HG03432 (cell line): ENCODE measurements at regions not wholly inside any gene's neighbourhood (a gene's known extent, or its start where the extent isn't known, plus 50 kb on each side); places are given as distances from the start of the nearest gene placed in this dataset.

Experiments
- ATAC-seq: cut with Tn5 transposase; IDR thresholded peaks from one replicate; pipeline ENCODE4 v1.9.1; 2021; ENCODE audit warnings: mild to moderate bottlenecking, moderate library complexity; ENCODE audit not compliant: unreplicated experiment

DNA sequence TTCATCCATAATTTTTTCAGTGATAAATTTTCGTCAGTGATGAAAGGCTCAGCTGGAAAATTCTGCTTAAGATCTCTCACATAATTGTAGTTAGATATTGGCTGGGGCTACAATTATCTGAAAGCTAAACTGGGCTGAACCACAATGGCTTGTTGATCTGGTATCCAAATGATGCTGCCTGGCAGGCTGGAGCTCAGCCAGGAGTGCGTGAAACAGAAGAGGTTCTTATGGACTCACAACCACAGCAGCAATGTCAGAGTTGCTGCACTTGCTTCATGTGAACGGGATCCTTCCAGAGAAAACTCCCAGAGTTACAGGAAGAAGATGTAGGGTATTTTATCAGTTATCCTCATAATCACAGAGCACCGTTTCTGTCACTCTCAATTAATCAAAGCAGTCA lies 533.2 kb upstream of the POM121L12 start:
- ATAC-seq: no peak

DNA sequence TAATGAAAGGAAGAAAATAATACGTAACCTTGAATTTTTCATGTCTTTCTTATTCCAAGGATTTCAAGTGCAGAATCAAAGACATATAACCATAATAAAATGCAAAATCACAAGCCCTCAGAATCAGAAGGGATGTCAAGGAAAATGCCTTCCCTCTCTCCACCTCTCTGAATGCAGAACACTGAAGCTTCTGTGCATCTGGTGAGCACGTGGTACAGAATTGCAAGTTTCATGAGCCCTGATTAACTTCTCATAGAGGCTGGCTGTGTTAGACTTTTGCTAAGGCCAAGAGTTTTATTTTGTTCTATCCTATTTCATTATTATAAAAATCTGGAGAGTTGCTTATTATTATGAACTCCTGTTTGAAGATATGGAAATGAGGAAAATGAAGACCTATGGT lies 533.7 kb upstream of the POM121L12 start:
- no peak for ATAC-seq

DNA sequence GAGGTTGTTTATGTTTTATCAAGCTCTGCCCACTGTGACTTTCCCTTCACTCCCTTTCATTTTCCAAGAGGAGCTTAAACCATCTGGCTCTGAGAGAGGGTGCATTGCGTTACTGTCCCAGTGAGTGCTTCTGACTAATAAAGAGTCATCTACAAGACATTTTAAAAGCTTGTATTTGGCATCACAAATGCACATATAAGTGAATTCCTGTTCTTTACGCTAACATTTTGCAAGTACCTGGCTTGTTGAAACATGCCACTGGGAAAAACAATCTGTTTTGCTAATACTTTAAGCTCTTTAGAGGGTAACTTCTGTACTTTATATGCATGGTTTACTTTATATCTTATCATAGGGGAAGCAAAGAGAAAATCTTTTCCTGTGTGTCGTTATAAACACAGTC lies 534.6 kb upstream of the POM121L12 start:
- ATAC-seq: no peak

DNA sequence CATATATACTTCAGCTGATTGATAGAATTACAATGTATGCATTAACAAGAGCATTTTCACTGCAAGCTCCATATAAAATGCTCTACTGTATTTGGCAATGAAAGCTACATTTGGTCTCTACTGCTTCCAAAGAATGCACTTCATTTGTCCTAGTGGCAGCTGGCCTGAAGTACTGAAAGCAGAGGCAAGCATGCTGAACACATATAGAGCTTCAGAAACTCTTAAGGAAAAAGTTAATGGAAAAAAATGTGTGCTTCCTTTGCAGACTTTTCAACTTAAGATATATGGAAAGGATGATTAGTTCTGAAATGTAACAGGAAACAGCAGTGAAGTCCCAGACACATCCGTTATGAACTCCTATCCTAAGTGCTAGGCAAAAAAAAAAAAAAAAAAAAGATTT lies 537.1 kb upstream of the POM121L12 start:
- ATAC-seq: no peak

DNA sequence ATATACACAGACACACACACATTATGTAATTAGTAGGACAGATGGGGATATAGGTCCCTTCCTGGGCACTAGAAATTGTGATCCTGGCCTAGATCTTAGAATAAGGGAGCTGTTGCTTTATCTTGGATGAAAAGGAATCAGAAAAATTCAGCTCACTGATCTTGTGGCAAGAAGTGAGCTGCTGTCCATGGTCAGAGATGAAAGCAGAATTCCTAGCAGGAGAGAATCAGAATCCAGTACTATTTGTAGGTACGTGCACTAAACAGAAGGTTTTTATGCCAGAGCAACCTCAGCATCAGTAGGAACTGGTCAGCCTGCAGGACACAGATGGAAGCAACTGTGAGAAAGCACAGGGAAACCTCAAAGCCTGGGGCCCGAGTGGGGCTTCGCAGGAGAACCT lies 549.2 kb upstream of the POM121L12 start:
- ATAC-seq: no peak

DNA sequence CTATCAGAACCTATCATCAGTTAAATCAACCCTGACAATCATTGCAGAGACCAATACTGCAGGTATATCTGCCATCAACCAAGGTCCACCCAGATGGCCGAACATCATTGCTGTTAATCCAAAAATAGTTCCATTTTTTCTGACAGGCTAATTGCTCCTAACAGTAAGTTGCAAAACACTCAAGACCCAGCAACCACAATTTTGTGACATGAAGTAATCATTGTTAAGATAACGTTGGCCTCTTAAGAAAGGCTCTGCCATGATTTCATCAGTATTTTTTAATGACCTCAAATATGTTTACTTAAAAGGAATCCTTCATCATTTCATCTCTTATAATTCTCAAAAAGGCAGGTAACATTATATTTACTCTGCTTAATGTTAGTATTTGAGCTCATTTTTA lies 553.4 kb upstream of the POM121L12 start:
- no peak for ATAC-seq

DNA sequence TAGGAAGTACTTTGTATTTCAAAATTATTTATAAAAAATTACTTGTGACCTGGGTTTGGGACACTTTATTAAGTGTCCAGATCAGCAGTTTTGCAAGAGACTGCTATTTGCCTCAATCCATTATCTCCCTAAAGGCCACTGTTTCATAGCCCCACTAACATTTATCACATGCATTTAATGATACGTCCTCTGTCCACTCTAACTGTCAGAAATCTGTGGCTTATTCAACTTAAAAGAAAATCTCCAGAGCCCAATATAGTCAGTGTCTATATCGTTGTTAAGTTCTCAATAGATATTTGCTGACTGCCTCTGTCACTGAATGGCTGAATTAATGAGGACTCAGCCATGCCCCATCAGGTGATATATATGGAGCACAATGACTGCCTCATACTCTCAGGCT lies 553.9 kb upstream of the POM121L12 start:
- no peak for ATAC-seq

DNA sequence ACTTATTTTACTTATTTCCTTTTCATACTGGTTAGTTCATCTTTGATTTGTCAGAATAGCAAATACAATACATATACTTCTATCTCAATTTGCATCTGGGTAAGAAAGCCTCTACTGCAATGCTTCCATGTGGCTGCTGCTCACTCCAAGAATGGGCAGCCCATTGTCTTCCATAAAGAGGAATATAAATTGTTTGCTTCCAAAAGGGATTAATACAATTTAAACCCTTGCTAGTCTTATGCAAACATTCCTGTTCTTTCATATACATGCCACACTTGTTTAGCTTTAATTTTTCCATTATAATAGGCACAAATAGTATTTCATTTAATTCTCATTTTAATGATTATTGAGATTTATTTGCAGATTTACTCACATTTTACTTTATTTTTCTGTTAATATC lies 555.4 kb upstream of the POM121L12 start:
- ATAC-seq: no peak

DNA sequence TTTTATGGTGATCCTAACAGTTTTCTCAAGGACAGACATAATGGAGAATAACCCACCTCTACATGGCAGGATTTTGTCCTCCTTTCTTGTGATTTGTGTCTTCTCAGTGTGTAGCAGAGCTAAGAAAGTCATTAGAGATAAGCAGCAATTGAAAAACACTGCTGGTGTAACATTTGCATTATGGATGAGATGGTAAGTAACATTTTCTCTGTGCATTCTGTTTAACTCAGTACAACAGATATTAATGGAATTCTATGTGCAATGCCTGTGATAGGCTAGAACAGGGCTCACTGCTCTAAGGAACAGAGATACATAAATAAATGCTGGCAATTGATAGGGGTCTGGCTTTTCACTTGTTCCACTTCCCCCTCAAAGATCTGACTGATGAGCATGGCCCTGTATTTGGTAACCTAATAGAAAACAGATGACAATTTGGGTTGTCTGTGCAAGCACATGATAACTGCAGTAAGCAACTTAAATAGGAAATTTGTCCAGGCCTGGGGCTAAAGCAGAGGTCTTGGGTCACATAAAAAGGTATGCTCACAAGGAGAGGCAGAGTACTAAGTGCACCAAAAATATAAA lies 560.3 kb upstream of the POM121L12 start:
- ATAC-seq: no peak

DNA sequence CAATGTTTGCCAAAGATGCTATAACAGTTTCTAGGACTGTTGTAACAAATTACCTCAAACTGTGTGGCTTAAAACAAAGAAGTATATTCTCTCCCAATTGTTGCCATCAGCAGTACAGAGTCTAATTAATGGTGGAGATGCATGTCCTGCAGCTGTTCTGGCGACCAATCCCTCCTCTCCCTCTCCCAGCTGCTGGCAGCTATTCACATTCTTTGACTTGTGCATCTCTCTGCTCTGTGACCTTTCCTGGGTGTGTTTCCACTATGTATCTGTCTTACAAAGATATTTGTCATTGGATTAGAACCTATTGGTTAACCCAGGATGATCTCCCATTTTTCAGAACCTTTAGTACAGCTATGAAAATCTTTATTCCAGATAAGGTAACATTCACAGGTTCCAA lies 561.7 kb upstream of the POM121L12 start:
- no peak for ATAC-seq

DNA sequence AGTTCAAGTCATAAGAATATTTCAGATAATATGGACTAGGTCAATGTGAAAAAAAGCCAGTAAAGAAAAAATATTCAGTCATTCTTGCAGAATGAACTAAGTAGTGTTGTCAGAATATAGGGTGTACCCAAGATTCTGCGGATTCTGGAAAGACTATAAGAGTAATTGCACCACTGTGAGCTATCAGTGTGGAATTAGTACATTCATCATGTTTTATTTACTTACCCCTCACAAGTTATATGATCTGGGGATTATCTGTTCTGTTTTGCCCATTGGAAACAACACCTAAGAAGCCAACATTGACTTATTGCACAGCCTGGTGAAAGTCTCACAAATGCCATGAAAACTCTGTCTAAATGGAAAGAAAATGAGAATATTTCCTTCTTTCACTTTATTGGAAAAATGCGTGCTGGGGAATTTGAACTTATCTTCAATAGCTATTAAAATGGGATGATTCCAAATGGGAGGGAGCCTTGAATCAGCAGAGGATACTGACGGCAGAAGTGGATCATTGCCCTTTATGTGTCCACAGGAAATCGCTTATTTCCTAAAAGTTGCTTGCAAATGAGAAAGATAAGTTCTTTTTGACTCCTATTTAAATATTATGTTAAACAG lies 563.3 kb upstream of the POM121L12 start:
- ATAC-seq: no peak

DNA sequence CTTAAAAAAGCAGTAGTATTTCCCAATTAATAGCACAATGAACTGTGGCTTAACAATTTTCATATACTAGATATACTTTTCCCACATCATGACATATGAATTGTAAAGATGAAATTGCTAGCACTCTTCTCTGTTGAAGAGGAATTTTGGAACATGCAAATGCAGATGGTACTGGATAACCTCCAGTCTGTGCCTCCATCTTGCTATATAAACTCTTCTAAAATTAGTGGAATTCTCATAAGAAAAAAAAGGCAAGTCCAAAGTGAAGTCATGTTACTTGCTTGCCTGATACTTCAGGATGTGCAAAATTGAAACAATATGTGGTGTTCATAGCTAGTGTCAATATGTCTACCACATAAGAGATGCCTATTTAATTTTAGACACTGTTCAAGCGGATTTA lies 570.2 kb upstream of the POM121L12 start:
- ATAC-seq: no peak

DNA sequence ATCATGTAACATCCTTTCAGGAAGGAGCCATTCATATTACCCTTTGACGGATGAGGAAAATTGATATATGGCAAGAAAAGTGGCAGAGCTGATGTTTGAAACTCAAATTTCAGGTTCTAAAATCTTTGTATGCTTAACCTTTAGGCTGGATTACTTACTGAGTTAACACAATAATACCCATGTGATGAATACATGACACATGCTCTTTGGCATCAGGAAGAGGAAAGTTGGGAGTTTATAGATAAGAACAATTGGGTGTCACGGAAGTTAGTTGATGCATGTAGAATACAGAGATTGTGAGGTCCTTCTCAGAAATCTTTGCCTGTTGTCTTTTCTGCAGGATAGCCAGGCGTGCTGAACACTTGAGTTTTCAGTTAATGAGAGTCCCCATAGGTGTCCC lies 572.1 kb upstream of the POM121L12 start:
- no peak for ATAC-seq

DNA sequence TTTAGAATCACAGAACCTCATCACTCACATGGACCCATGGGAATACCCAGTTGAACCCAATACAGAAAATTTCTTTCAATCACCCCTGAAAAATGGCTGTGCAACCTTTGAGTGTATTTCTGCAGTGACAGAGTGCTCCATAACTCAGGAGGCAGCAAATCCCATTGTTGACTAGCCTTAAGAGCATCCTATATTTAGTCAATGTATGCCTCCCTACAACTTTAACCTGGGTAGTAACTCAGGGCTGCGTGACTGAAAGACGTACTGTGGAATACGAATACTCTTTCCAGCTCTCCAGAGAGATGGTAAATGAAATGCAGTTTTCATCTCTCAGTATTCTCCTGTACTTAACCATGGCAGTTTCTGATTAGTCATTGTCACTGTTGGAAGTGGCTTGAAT lies 573.0 kb upstream of the POM121L12 start:
- ATAC-seq: no peak

DNA sequence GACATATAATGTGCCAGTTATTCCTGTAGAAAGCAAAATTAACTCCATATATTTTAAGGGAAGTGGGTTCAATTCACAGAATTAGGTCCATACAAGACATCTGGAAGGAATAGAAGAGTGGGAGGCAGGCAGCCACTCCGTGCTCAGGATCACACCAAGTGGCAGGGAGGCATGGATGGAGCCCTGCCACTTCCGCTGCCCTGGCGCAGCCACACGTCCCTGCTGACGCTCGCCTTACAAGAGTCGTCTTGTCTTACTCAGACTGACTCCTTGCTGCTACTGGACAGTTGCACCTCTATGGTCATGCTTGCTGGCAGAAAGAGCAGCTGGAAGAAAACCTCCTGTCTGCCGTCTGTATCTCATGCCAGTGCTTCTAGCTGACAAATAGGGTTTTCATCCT lies 579.9 kb upstream of the POM121L12 start:
- ATAC-seq: no peak

DNA sequence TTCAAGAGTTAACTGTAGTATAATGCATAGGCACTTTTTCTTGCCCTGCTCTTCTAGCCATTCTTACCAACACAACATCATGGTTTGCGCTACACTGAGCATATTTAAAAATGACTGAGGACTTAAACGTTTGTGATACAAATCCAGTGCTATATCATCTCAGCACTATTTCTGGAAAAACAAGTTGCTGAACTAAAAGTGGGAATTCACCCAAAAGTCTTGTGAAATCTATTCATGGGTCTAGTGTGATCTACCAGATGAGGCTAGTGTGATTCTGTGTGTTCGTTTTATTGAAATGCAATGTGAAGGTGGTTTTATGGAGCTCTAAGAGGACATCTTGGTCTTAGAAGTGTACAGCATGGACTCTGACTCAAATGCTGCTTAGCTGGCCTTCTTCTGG lies 584.6 kb upstream of the POM121L12 start:
- no peak for ATAC-seq

DNA sequence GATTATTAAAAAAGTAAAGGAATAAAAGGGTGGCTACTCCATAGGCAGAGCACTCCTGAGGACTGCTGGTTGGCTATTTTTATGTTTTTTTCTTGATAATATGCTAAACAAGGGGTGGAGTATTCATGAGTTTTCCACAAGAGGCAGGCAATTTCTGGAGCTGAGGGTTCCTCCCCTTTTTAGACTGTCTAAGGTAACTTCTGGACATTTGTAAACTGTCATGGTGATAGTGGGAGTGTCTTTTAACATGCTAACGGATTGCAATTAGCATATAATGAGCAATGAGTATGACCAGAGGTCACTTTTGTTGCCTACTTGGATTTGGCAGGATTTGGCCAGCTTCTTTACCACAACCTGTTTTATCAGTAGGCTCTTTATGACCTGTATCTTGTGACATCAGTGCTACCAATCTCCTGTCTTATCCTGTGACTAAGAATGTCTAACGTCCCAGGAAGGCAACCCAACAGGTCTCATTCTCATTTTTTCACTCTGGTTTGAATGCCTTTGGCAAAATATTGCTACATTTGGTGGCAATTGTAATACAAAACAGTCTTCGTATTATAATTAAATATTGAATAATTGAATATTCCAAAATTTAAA lies 587.8 kb upstream of the POM121L12 start:
- no peak for ATAC-seq

DNA sequence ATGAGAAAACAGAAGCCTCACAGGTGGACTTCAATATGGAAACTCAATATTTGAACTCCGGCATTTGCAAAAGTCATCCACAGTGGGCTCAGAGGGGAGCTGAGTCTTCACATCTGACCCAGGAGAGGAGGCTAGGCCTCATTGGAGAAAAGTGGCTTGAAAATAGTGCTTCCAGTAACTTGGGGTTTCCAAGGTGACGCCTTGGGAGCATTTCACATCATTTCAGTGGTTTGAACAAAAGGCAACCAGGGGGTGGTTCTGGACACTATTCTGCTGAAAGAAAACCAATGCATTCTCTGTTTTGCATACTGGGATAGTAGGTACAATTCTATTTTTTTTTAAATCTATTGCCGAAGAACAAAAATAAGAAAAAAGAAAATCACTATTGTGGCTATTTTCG lies 599.2 kb upstream of the POM121L12 start:
- no peak for ATAC-seq

DNA sequence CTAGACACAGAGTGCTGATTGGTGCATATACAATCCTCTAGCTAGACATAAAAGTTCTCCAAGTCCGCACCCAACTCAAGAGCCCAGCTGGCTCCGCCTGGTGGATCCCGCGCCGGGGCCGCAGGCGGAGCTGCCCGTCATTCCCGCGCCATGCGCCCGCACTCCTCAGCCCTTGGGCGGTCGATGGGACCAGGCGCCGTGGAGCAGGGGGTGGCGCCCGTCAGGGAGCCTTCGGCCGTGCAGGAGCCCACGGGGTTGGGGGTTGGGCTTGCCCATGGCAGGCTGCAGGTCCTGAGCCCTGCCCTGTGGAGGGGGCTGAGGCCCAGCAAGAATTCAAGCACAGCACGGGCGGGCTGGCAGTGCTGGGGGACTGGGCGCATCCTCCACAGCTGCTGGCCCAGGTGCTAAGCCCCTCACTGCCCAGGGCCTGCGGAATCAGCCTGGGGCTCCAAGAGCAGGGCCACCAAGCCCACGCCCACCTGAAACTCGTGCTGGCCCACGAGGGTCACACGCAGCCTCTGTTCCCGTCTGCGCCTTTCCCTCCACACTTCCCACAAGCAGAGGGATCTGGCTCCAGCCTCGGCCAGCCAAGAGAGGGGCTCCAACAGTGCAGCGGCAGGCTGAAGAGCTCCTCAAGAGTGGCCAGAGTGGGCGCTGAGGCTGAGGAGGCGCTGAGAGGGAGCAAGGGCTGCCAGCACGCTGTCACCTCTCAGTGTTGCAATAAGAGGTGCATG lies 604.2 kb upstream of the POM121L12 start:
- ATAC-seq: no peak

DNA sequence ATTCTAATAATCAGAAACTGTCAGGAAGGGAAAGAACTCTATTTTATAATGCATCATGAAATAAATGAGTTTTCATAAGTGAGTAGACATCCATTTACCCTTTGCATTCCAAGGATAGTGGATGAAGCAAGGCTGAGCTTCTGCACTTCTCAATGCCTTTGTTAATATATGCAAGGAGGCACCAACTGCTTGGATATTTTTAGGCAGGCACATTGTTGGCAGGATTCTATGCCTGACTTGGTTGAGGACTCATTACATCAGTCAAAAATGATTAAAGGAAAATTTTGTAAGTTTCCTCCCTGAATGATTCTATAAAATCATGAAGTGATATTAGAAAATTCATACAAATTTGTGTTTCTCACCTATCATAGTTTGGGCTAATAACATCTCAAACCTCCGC lies 612.2 kb upstream of the POM121L12 start:
- ATAC-seq: no peak

DNA sequence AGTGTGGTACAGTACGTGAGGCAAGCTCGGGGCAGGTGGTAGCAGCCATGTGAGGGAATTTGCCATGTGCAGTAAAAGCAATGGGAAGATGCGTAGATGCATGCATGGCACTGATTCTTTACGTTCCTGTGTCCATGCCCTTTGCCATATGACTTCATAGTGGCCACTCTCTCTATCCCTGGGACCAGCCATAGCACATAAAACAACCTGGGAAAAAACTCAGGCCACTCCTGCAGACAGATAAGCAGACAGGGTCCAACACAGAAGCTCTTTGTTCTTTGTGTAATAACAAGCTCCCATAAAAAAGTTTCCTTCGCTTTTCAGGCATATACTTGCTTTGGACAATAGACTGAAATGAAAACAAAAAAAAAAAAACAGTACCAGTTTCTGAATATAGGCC lies 622.4 kb upstream of the POM121L12 start:
- ATAC-seq: no peak

DNA sequence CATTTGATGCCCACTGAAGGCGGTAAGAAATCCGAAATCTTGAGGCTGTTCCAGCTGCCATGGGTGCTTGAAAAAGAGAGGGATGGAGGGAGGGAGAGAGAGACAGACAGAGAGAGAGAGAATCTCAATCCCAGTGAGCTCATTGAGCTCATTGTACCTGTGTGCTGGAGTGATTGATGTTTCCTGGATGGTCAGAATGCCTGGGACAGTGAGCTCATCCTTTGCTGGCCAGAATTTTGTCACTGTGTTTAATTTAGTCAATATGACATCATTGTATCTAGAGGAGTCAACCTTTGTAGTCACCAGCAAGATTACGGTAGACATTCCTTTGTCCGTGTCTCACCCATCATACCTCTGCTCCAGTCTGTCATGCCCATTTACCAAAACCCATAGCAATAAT lies 625.4 kb upstream of the POM121L12 start:
- ATAC-seq: no peak
